BE2C (cell line): ENCODE measurements at regions not wholly inside any gene's neighbourhood (a gene's known extent, or its start where the extent isn't known, plus 50 kb on each side); places are given as distances from the start of the nearest gene placed in this dataset.
"Not testable (repeated sequence)": the region's sequence is repeated elsewhere in the genome, so short reads cannot be mapped to it uniquely, and the experiment has no call there.

ENCODE experiments used
- DNase-seq: peaks from one replicate; pipeline ENCODE4 v3.0.0-alpha.2; 2020
- H3K27me3 ChIP-seq: fragments of 250-450 bp; sonication (Bioruptor Pico); 2 replicates; pipeline ENCODE4 v1.5.1; 2020; ENCODE audit warnings: mild to moderate bottlenecking
- H3K36me3 ChIP-seq: fragments of 250-450 bp; sonication (Bioruptor Pico); 2 replicates; pipeline ENCODE4 v1.5.1; 2020; ENCODE audit warnings: mild to moderate bottlenecking
- H3K4me1 ChIP-seq: fragments of 250-450 bp; sonication (Bioruptor Pico); 2 replicates; pipeline ENCODE4 v1.5.1; 2020
- H3K4me3 ChIP-seq: 2 replicates; pipeline ENCODE4 v1.5.1; 2011; ENCODE audit warnings: low read depth, low read length
- H3K9me3 ChIP-seq: fragments of 250-450 bp; sonication (Bioruptor Pico); 2 replicates; pipeline ENCODE4 v1.5.1; 2020
- TF ChIP-seq, protein P1 (sequence below): IDR thresholded peaks from 2 replicates; pipeline ENCODE4 v1.5.1; 2012; ENCODE audit warnings: mild to moderate bottlenecking, low read depth, low read length

DNA sequence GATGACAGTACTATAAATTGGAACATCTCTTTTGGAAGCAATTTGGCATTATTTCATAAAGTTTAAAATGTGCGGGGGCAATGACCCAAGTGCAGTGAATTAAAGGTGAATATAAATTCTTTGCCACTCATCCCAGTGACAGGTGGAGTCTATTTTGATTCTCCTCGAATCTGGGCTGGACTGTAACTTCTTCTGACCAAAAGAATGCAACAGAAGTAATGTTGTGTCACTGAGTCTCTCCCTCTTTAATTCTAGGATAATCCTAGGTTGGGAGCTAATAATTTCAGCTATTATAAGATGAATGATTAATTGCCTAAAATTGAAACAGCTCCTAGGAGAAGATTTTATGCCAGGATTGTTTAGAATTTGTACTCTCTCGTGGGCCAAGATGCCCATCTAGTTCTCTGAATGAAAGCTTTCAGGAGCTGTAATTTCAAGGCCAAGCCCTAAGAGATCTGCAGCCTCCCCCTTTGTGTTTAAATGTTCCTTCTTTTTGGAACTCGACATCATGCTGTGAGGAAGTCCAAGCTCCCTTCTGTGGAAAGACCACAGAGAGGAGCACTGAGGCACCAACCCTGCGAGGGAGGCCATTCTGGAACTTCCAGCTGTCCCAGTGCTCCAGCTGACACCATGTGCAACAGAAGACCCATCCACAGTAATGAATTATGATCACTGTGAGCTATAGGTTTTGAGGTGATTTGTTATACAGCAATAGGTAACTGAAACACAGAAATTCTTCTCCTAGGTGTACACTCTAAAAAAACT lies 208.1 kb downstream of the COPRS start:
- TF ChIP-seq, protein P1, sequence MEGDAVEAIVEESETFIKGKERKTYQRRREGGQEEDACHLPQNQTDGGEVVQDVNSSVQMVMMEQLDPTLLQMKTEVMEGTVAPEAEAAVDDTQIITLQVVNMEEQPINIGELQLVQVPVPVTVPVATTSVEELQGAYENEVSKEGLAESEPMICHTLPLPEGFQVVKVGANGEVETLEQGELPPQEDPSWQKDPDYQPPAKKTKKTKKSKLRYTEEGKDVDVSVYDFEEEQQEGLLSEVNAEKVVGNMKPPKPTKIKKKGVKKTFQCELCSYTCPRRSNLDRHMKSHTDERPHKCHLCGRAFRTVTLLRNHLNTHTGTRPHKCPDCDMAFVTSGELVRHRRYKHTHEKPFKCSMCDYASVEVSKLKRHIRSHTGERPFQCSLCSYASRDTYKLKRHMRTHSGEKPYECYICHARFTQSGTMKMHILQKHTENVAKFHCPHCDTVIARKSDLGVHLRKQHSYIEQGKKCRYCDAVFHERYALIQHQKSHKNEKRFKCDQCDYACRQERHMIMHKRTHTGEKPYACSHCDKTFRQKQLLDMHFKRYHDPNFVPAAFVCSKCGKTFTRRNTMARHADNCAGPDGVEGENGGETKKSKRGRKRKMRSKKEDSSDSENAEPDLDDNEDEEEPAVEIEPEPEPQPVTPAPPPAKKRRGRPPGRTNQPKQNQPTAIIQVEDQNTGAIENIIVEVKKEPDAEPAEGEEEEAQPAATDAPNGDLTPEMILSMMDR: no peak
- H3K27me3 ChIP-seq: no peaks in the 10 kb centered on the region
- no peaks in the 10 kb centered on the region for H3K9me3 ChIP-seq
- DNase-seq: no peak
- no peak overlapping the region for H3K4me3 ChIP-seq
- H3K4me1 ChIP-seq: no peaks in the 10 kb centered on the region
- no peaks in the 10 kb centered on the region for H3K36me3 ChIP-seq

DNA sequence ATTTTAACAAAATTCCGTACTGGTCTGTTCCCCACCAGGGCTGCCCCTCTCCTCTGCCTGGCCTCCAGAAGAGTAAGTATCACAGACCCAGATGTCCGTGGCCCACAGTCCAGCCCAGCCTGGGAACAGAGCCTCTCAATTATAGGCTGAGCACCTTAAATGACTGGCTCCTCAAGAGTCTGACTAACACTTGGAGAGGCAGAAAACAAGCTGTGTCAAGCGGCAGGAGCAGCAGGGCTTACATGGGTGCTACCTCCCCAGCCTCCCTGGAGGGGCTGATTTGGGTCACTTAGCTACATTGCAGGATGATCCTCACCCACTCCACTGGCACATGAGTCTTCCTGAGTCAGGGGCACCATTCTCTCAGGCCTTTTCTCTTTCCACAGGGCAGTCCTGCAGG lies 209.7 kb downstream of the COPRS start:
- TF ChIP-seq, protein P1: no peak
- Histone ChIP-seq H3K4me1 (no peaks in the 10 kb centered on the region), H3K27me3 (no peaks in the 10 kb centered on the region), H3K36me3 (no peaks in the 10 kb centered on the region), H3K4me3 (no peak overlapping the region), H3K9me3 (no peaks in the 10 kb centered on the region)
- DNase-seq: no peak

DNA sequence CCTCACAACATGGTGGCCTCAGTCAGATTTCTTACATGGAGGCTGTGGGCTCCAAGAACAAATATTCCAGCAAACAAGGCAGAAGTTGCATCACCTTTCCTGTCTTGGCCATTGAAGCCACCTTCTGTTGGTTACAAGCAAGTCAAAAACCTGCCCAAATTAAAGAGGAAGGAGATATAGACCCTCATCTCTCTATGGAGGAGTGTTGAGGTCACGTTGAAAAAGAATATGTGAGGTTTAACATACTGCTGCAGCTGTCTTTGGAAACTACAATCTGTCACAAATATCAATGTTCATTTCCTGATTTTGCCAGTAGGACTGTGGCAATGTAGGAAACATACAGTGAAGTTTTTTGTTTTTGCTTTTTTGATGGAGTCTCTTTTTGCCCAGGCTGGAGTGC lies 211.4 kb downstream of the COPRS start:
- TF ChIP-seq, protein P1: no peak
- Histone ChIP-seq H3K4me3 (no peak overlapping the region), H3K9me3 (no peaks in the 10 kb centered on the region), H3K27me3 (no peaks in the 10 kb centered on the region), H3K4me1 (no peaks in the 10 kb centered on the region), H3K36me3 (no peaks in the 10 kb centered on the region)
- no peak for DNase-seq

DNA sequence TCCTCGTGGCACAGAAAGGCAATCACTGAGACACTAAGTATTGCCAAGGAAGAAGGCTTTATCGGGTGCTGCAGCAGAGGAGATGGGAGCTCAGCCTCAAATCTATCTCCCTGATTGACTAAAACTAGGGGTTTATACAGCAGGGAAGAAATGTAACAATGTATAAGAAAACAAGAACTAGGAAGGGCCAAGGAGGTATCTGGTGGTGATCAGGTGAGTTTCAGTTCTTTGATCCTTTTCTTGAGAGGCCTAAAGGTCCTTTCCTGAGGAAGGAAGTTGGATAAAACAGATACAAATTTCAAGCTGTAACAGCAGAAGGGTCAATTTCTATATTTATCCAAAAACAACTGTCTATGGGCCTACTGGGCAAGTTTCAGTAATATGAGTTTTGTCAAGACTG lies 212.4 kb downstream of the COPRS start:
- DNase-seq: no peak
- Histone ChIP-seq H3K27me3 (no peaks in the 10 kb centered on the region), H3K9me3 (no peaks in the 10 kb centered on the region), H3K36me3 (no peaks in the 10 kb centered on the region), H3K4me3 (no peak overlapping the region), H3K4me1 (no peaks in the 10 kb centered on the region)
- TF ChIP-seq, protein P1: no peak

DNA sequence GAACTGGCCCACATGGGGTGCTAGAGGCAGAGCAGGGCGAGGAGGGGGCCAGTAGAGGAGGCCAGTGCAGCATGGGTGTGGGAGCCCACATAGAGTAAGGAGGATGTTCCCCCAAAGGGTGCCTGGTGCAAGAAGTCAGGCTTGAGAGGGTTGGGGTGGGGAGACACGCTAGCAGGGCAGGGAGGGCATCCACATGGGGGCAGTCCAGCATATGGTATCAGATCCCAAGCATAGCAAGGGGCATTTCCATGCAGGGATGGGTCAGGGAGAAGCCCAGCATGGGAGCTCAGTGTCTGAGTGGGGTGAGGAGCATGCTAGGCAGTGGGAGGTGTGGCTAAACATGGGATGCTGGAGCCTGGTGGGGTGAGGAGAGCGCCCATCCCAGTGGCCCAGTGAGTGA lies 213.7 kb downstream of the COPRS start:
- H3K27me3 ChIP-seq: no peaks in the 10 kb centered on the region
- DNase-seq: no peak
- H3K4me3 ChIP-seq: no peak overlapping the region
- no peaks in the 10 kb centered on the region for H3K9me3 ChIP-seq
- TF ChIP-seq, protein P1: no peak
- no peaks in the 10 kb centered on the region for H3K4me1 ChIP-seq
- no peaks in the 10 kb centered on the region for H3K36me3 ChIP-seq

DNA sequence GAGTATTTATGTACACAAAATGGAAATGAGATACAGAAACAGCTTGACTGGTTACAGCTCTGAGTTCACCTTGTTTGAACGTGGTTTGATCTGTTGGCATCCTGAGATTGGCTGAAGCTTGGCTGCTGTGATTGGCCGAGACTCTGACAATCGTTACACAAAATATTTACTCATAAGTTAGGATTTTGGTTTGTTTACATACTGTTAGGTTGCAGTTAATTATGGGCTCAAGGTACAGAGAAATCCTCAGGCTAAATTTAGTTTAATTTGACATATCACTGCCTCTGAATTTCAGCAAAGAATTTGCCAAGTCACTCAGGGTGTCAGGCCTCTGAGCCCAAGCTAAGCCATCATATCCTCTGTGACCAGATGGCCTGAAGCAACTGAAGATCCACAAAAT lies 227.3 kb downstream of the COPRS start:
- no peaks in the 10 kb centered on the region for H3K27me3 ChIP-seq
- no peak for DNase-seq
- no peak overlapping the region for H3K4me3 ChIP-seq
- TF ChIP-seq, protein P1: no peak
- no peaks in the 10 kb centered on the region for H3K4me1 ChIP-seq
- H3K9me3 ChIP-seq: no peaks in the 10 kb centered on the region
- no peaks in the 10 kb centered on the region for H3K36me3 ChIP-seq

DNA sequence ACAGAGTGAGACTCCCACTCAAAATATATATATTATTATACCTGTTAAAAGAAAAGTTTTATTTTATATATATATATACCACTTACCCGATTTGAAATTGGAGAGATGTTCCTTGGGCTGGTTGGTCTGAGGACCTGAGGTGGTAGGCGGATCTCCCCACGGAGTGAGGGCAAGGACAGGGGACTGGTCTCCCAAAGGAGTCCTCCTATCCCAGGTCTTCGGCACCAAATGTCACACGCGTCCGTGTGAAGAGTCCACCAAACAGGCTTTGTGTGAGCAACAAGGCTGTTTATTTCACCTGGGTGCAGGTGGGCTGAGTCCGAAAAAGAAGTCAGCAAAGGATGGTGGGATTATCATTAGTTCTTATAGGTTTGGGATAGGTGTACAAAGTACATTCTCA lies 228.2 kb downstream of the COPRS start:
- H3K4me3 ChIP-seq, H3K4me1 ChIP-seq, H3K9me3 ChIP-seq, H3K27me3 ChIP-seq, DNase-seq, H3K36me3 ChIP-seq: not testable (repeated sequence)
